Right lobe of liver (tissue), 6 donors: ENCODE measurements at regions not wholly inside any gene's neighbourhood (a gene's known extent, or its start where the extent isn't known, plus 50 kb on each side); places are given as distances from the start of the nearest gene placed in this dataset.

Source experiments
- ATAC-seq, 4 donors: fragments of 200-7000 bp; cut with Tn5 transposase; one replicate each; pipeline ENCODE4 v1.9.1; 2020; ENCODE audit warnings: mild to moderate bottlenecking in 4 of 4, moderate library complexity in 4 of 4
- DNase-seq, 3 donors: peaks; one replicate each; pipeline ENCODE4 v3.0.0-alpha.2; 2020
- H3K27ac ChIP-seq, 3 donors: fragments of 200-600 bp; one replicate each; pipeline ENCODE4 v1.8.0; 2022
- H3K27me3 ChIP-seq, 2 donors: fragments of 200-600 bp; one replicate each; pipeline ENCODE4 v1.8.0; 2022
- H3K36me3 ChIP-seq, 4 donors: fragments of 200-600 bp; sonication (generic) in 1 of 4; one replicate each; pipeline versions ENCODE4 v1.5.1 to v1.8.0; 2017 to 2022; ENCODE audit warnings: control low read depth in 1 of 4
- H3K4me1 ChIP-seq, 4 donors: fragments of 200-600 bp; sonication (generic) in 1 of 4; one replicate each; pipeline versions ENCODE4 v1.5.1 to v1.8.0; 2017 to 2022; ENCODE audit warnings: control low read depth in 1 of 4
- H3K4me3 ChIP-seq, 3 donors: fragments of 200-600 bp; one replicate each; pipeline ENCODE4 v1.8.0; 2022
- H3K9me3 ChIP-seq, 4 donors: fragments of 200-600 bp; sonication (generic) in 1 of 4; one replicate each; pipeline versions ENCODE4 v1.5.1 to v1.8.0; 2017 to 2022; ENCODE audit warnings: control low read depth in 1 of 4
- POLR2A ChIP-seq: fragments of 450-650 bp; IDR thresholded peaks from one replicate; pipeline ENCODE4 v1.6.1; 2017; ENCODE audit warnings: antibody characterized with exemption, mild to moderate bottlenecking
- WGBS: methylation state at CpG from one replicate; pipeline ENCODE4 v1.1.6; 2018; ENCODE audit warnings: low coverage, low lambda C conversion rate; ENCODE audit not compliant: insufficient coverage; ENCODE audit errors: missing lambda C conversion rate; 5-methylcytosine and 5-hydroxymethylcytosine counted together
- intact Hi-C, 2 donors: fragments of 100-400 bp; cut with DNase I; formaldehyde crosslinking; loops; one replicate each; pipeline versions ENCODE4 v1.11.2 to v1.14.1; 2022
- TF ChIP-seq, protein P1 (sequence below), 4 donors: fragments of 200-600 bp in 3 of 4; fragments of 450-650 bp in 1 of 4; IDR thresholded peaks; one replicate each; pipeline versions ENCODE4 v1.5.1 to v1.8.0; 2016 to 2022; ENCODE audit warnings: antibody characterized with exemption in 4 of 4, mild to moderate bottlenecking in 2 of 4
- donor health status: DM: no; HTN: yes; CAD: no.
- donor health status: DM: no; HTN: no; CAD: no.
- donor health status: DM: no; HTN: no; CAD: no.
- donor health status: DM: no; HTN: yes; CAD: no.
- donor health status: DM: no; HTN: yes; CAD: no.

DNA sequence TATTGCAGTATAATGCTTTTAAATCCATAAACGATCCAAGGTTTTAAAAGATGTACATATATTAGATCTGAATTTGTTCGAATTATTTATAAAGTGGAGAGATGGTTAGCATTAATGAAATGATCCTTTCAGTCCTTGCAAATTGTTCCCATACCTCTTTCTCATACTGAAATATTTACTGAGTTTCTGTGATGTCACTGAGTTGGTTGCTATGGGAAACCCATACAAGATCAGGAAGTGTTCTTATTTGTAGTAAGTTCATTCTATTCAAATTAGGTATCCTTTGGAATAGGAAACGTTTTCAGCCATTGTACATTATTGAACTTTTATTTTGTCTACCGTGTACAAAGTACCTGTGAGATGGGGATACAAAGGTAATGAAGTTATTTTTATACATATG is 73.2 kb upstream of the CHL1 start:
- no peak overlapping the region for H3K27ac ChIP-seq
- TF ChIP-seq, protein P1, sequence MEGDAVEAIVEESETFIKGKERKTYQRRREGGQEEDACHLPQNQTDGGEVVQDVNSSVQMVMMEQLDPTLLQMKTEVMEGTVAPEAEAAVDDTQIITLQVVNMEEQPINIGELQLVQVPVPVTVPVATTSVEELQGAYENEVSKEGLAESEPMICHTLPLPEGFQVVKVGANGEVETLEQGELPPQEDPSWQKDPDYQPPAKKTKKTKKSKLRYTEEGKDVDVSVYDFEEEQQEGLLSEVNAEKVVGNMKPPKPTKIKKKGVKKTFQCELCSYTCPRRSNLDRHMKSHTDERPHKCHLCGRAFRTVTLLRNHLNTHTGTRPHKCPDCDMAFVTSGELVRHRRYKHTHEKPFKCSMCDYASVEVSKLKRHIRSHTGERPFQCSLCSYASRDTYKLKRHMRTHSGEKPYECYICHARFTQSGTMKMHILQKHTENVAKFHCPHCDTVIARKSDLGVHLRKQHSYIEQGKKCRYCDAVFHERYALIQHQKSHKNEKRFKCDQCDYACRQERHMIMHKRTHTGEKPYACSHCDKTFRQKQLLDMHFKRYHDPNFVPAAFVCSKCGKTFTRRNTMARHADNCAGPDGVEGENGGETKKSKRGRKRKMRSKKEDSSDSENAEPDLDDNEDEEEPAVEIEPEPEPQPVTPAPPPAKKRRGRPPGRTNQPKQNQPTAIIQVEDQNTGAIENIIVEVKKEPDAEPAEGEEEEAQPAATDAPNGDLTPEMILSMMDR (IDR thresholded peaks at IDR 0.05) = no peak
- TF ChIP-seq POLR2A = no peak
- no peaks in the 10 kb centered on the region for H3K4me1 ChIP-seq
- H3K36me3 ChIP-seq = no peaks in the 10 kb centered on the region
- H3K4me3 ChIP-seq = no peak overlapping the region
- 36% methylated on average over 4 of the region's 4 CpGs for WGBS
- intact Hi-C loops = no loop called here
- ATAC-seq (no peak), DNase-seq (no peak)
- no peaks in the 10 kb centered on the region for H3K27me3 ChIP-seq
- no peaks in the 10 kb centered on the region for H3K9me3 ChIP-seq

DNA sequence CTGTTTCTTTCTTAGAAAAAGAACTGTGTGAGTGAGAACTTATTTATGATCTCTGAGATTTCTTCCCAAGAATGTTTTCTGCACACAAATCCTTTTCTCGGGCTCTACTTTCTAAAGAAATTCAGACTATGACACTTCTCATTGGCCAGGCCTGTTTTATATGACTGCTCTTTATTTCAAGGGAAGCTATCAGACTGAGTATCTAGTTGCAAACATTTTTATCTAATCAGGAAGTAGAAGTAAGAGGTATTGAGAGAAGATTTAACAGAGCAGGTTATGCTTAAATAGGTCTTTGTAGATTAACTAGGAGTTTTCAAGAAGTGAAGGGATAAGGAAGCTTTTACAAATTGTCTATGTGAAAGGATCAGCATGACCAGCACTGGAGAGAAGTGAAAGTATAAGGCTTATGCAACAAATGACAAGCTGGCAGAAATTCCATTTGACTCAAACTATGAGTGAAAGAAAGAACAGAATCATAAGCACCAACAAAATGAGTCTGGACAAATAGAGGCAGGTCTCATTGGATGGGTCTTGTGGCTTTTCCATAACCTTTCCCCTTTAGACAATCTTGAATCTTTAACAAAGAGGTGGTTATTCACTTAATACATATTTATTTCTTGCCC is 71.9 kb upstream of the CHL1 start:
- H3K4me1 ChIP-seq = no peaks in the 10 kb centered on the region
- 36% methylated on average over 1 of the region's 1 CpG for WGBS
- ATAC-seq (peak in 1 of 4 donors; percentile 28), DNase-seq (no peak)
- H3K36me3 ChIP-seq = no peaks in the 10 kb centered on the region
- no peaks in the 10 kb centered on the region for H3K27me3 ChIP-seq
- intact Hi-C loops = no loop called here
- no peaks in the 10 kb centered on the region for H3K9me3 ChIP-seq
- TF ChIP-seq, protein P1 (IDR thresholded peaks at IDR 0.05) = no peak
- no peak for TF ChIP-seq POLR2A
- H3K27ac ChIP-seq = no peak overlapping the region
- no peak overlapping the region for H3K4me3 ChIP-seq

DNA sequence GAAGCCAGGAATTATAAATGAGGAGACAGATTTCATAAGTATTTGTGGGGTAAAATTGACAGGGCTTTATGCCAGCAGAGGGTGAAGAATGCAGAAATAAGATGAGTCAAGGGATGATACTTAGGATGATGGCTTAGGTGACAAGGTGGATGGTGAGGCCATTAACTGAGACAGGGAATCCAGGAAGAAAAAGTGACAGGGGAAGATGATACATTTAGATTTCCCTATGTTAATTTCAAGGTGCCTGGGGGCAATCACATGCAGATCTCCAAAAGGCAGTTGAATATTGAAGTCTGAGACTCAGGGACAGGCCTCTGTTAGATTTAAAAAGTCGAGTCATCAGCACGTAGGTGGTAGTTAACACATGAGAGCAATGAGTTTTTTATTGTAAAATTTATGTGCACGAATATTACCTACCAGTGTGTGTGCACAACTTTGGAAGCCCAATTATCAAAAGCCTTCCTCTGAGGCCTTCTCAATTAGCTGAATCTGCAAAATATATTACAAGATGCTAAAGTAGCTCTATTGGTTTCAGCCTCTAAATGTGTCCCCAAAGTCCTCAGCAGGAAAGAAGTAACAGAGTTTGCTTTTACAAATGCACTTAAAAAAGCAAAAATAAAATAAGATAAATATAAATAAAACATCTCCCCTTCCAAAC is 67.9 kb upstream of the CHL1 start:
- Histone ChIP-seq H3K4me1 (no peaks in the 10 kb centered on the region), H3K27me3 (no peaks in the 10 kb centered on the region), H3K4me3 (no peak overlapping the region), H3K27ac (no peak overlapping the region), H3K9me3 (no peaks in the 10 kb centered on the region), H3K36me3 (no peaks in the 10 kb centered on the region)
- TF ChIP-seq, protein P1 (IDR thresholded peaks at IDR 0.05) = no peak
- no peak for TF ChIP-seq POLR2A
- 33% methylated on average over 3 of the region's 3 CpGs for WGBS
- intact Hi-C loops = no loop called here
- ATAC-seq (no peak), DNase-seq (no peak)

DNA sequence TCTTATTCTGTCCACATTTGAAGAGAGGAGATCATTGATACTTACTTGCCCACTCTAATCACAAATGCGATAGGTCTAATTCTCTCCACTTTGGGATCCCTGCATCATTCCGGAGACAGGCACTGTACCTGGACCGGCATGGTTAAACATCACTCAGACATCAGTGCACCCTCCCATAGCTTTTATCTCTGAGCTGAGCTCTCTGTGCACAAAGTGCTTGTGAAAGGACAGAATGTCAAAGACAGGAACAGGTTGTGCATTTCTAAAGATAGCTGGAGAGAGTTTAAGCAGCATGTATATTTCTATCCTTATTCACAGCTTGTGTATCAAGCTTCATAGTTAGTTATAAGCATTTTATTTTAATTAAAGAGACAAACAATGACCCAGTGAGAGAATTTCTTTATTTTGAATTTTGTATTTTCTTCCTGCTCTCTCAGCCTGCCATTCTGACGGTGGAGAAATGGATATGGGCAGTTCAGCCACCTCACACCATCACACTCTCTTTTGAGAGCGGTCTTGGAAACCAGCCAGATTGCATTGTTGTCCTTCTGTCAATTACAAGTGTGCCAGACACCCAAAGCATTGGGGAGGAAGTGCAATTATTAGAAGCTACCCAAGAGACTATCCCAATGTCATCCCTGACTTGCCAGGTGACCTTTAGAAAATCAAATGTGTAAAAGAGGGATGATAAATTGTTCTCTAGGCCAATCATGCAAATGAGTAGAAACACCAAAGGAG is 65.2 kb upstream of the CHL1 start:
- H3K36me3 ChIP-seq = no peaks in the 10 kb centered on the region
- TF ChIP-seq POLR2A = no peak
- TF ChIP-seq, protein P1 (IDR thresholded peaks at IDR 0.05) = no peak
- intact Hi-C loops = no loop called here
- no peaks in the 10 kb centered on the region for H3K9me3 ChIP-seq
- ATAC-seq (no peak), DNase-seq (no peak)
- no peak overlapping the region for H3K4me3 ChIP-seq
- 56% methylated on average over 5 of the region's 5 CpGs for WGBS
- H3K27me3 ChIP-seq = no peaks in the 10 kb centered on the region
- no peaks in the 10 kb centered on the region for H3K4me1 ChIP-seq
- no peak overlapping the region for H3K27ac ChIP-seq
